Activated T-helper 2 cell treated with anti-CD3 and anti-CD28 coated beads, Interferon-gamma antibody, Interleukin-2, Interleukin-4, amounts not matched to agents 10 μg/mL and 5 μg/mL and 100 μg/mL, durations not matched to agents 14 hours and 24 hours and 36 hours (primary cell): ENCODE measurements at regions not wholly inside any gene's neighbourhood (a gene's known extent, or its start where the extent isn't known, plus 50 kb on each side); places are given as distances from the start of the nearest gene placed in this dataset.

Experiments used
- DNase-seq: peaks from one replicate; pipeline ENCODE4 v3.0.0; 2021; ENCODE audit warnings: low spot score
- H3K27ac Mint-ChIP-seq: one replicate; pipeline ENCODE4 v1.8.0; 2021; ENCODE audit warnings: mixed read lengths
- H3K27me3 Mint-ChIP-seq: one replicate; pipeline ENCODE4 v1.8.0; 2021; ENCODE audit warnings: low read depth, mixed read lengths
- H3K36me3 Mint-ChIP-seq: one replicate; pipeline ENCODE4 v1.8.0; 2021; ENCODE audit warnings: low read depth, mixed read lengths
- H3K4me1 Mint-ChIP-seq: one replicate; pipeline ENCODE4 v1.8.0; 2021; ENCODE audit warnings: low read depth, mixed read lengths
- H3K4me3 Mint-ChIP-seq: one replicate; pipeline ENCODE4 v1.8.0; 2021; ENCODE audit warnings: low read depth, mild to moderate bottlenecking, moderate library complexity, mixed read lengths
- H3K9me3 Mint-ChIP-seq: one replicate; pipeline ENCODE4 v1.8.0; 2021; ENCODE audit warnings: mixed read lengths
- intact Hi-C: fragments of 100-400 bp; cut with micrococcal nuclease; formaldehyde crosslinking; loops from one replicate; pipeline ENCODE4 v1.15.1; 2023

DNA sequence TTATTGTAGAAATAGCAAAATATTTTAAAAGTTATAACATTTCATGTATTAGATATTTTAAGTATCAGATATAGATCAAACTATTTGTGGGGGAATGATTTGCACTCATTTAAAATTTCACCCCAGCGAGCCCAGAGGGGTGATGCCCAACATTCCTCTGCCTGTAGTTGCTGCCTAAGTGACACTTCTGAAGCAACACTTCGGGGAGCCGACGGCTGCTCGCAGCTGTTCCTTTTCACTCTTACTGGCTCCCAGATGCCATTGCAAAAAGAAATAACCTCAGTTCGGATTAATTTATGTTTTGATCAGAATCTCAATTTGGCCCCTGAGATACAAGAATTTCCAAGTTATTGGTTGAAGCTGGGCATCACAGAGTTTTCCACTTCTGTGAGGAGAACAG lies 603.8 kb downstream of the PLCL1 start:
- Mint-ChIP-seq H3K4me1 (no peaks in the 10 kb centered on the region), H3K4me3 (no peak overlapping the region), H3K27ac (no peak overlapping the region), H3K9me3 (no peaks in the 10 kb centered on the region), H3K36me3 (no peaks in the 10 kb centered on the region), H3K27me3 (no peaks in the 10 kb centered on the region)
- intact Hi-C loops, result no loop called here
- DNase-seq, result no peak

GRCh38 chr2:198405311-198405710 lies 600.9 kb downstream of the PLCL1 start:
- Mint-ChIP-seq H3K36me3 (no peaks in the 10 kb centered on the region), H3K27ac (no peak overlapping the region), H3K9me3 (no peaks in the 10 kb centered on the region), H3K27me3 (no peaks in the 10 kb centered on the region), H3K4me1 (no peaks in the 10 kb centered on the region), H3K4me3 (no peak overlapping the region)
- DNase-seq, result no peak
- intact Hi-C loops, result no loop called here

- Mint-ChIP-seq H3K4me1 (no peaks in the 10 kb centered on the region), H3K27me3 (peaks cover under 1% of the 10 kb centered on the region), H3K36me3 (no peaks in the 10 kb centered on the region), H3K27ac (no peak overlapping the region), H3K9me3 (no peaks in the 10 kb centered on the region), H3K4me3 (no peak overlapping the region)
- intact Hi-C loops, result no loop called here
- DNase-seq, result no peak
Measured at GRCh38 chr2:198401644-198402043, 597.3 kb downstream of the PLCL1 start.

- H3K9me3 Mint-ChIP-seq, result no peaks in the 10 kb centered on the region
- peaks cover 2% of the 10 kb centered on the region for H3K27me3 Mint-ChIP-seq
- no peak overlapping the region for H3K4me3 Mint-ChIP-seq
- H3K36me3 Mint-ChIP-seq, result no peaks in the 10 kb centered on the region
- no peaks in the 10 kb centered on the region for H3K4me1 Mint-ChIP-seq
- intact Hi-C loops, result no loop called here
- no peak for DNase-seq
- H3K27ac Mint-ChIP-seq, result no peak overlapping the region
Measured at GRCh38 chr2:198400999-198401398, 596.6 kb downstream of the PLCL1 start.

DNA sequence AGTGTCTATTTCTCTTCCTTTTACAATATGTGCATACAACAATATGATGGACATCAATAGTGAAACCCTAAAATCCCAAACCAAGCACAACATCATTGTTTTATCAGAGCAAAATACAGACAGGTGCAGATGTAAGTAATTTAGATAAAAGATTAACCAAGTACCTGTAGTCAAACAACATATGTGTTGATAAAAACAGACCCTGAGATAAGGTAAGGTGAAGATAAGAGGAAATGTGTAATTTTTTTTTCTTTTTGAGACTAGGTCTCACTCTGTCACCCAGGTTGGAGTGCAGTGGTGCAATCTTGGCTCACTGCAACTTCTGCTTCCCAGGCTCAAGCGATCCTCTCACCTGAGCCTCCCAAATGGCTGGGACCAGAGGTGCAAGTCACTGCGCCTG lies 589.8 kb downstream of the PLCL1 start:
- no peak overlapping the region for H3K4me3 Mint-ChIP-seq
- no peak overlapping the region for H3K27ac Mint-ChIP-seq
- no peaks in the 10 kb centered on the region for H3K4me1 Mint-ChIP-seq
- intact Hi-C loops, result no loop called here
- H3K27me3 Mint-ChIP-seq, result peaks cover 5% of the 10 kb centered on the region
- no peaks in the 10 kb centered on the region for H3K36me3 Mint-ChIP-seq
- no peak for DNase-seq
- no peaks in the 10 kb centered on the region for H3K9me3 Mint-ChIP-seq

- no peak for DNase-seq
- H3K27ac Mint-ChIP-seq, result no peak overlapping the region
- intact Hi-C loops, result no loop called here
- H3K36me3 Mint-ChIP-seq, result no peaks in the 10 kb centered on the region
- H3K9me3 Mint-ChIP-seq, result no peaks in the 10 kb centered on the region
- peaks cover 2% of the 10 kb centered on the region for H3K27me3 Mint-ChIP-seq
- H3K4me1 Mint-ChIP-seq, result no peaks in the 10 kb centered on the region
- no peak overlapping the region for H3K4me3 Mint-ChIP-seq
Measured at GRCh38 chr2:198390670-198391069, 586.3 kb downstream of the PLCL1 start.

DNA sequence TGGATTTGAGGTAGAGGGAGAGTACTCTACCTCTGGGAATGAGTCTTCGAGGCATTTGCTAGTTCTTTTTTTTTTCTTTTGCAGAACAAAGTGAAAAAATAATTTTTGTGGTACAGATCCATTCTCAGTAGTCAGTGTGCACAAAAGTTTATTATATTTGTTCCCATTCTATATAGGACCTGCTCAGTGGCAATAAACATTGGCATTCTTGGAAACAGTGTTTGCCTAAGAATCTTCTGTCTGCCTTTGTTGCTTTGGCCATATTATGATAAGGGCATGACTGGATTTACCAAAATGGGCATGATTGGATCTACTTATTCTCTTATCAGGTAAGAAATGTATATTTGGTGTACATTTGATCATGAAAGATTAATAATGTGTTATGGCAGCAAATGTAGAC lies 583.3 kb downstream of the PLCL1 start:
- Mint-ChIP-seq H3K4me3 (no peak overlapping the region), H3K27me3 (peaks cover 5% of the 10 kb centered on the region), H3K4me1 (peaks cover 2% of the 10 kb centered on the region), H3K9me3 (no peaks in the 10 kb centered on the region), H3K27ac (no peak overlapping the region), H3K36me3 (no peaks in the 10 kb centered on the region)
- intact Hi-C loops, result no loop called here
- DNase-seq, result no peak

DNA sequence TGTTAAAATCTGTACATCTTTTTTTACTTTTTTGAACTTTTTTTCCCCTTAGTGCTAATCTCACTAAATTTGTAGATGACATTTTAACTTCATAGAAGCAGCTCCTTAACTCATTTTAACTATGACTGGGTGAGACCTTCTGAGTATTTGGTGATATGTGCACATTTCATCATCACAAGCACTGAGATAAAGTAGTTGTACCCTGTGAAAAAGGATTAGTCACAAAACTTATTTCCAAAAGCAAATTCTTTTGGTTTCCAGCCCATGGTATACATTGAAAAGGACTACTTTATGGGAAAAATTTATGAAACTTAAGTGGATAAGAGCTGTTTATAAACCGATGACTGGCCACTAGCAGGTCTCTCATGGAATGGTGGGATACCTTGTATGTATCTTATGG lies 581.5 kb downstream of the PLCL1 start:
- Mint-ChIP-seq H3K27ac (no peak overlapping the region), H3K36me3 (no peaks in the 10 kb centered on the region), H3K4me1 (peaks cover 2% of the 10 kb centered on the region), H3K4me3 (no peak overlapping the region), H3K27me3 (peaks cover 11% of the 10 kb centered on the region), H3K9me3 (no peaks in the 10 kb centered on the region)
- intact Hi-C loops, result no loop called here
- no peak for DNase-seq

- intact Hi-C loops, result no loop called here
- H3K36me3 Mint-ChIP-seq, result no peaks in the 10 kb centered on the region
- peaks cover 14% of the 10 kb centered on the region for H3K27me3 Mint-ChIP-seq
- no peaks in the 10 kb centered on the region for H3K9me3 Mint-ChIP-seq
- no peak overlapping the region for H3K4me3 Mint-ChIP-seq
- H3K27ac Mint-ChIP-seq, result no peak overlapping the region
- no peak for DNase-seq
- H3K4me1 Mint-ChIP-seq, result peaks cover 2% of the 10 kb centered on the region
Measured at GRCh38 chr2:198385326-198385725, 580.9 kb downstream of the PLCL1 start.

DNA sequence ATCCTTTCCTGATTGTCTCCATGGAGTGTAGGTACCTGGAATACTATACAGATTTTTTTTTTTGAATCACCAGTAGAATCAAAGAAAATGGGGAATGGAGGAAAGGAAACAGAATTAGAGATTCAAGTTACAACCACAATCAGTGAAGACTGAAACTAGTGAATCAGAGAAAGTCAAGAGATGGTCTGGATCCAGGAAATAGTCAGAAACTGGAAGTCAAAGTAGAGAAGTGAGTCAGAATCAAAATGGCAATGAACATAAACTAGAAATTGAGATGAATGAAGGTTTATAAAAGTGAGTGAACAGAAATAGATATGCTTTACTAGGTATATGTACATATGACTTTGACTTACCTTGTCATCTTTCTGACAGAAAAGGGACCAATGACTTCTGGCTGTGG lies 579.0 kb downstream of the PLCL1 start:
- Mint-ChIP-seq H3K27me3 (peaks cover 19% of the 10 kb centered on the region), H3K36me3 (no peaks in the 10 kb centered on the region), H3K4me3 (no peak overlapping the region), H3K27ac (no peak overlapping the region), H3K4me1 (peaks cover 2% of the 10 kb centered on the region), H3K9me3 (no peaks in the 10 kb centered on the region)
- intact Hi-C loops, result no loop called here
- no peak for DNase-seq

DNA sequence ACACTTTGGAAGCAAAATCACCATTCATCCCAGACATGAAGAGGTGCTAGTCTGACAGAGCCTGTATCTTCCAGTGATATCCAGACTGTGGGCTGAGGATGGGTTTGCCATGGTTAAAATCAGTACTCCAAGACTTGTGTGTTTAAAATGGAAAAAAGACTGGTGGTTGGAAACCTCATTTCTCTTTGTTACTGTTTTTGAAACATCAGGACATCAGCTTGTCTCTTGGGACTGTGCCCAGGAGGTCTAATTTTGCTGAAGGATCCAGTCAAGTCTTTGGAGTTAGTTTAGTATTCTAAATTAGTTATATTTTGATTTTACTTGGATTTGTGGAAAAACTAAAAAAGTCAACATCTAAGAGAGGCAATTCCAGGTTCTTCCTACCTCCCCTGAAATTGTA lies 578.4 kb downstream of the PLCL1 start:
- H3K36me3 Mint-ChIP-seq, result no peaks in the 10 kb centered on the region
- no peak for DNase-seq
- no peak overlapping the region for H3K4me3 Mint-ChIP-seq
- peaks cover 19% of the 10 kb centered on the region for H3K27me3 Mint-ChIP-seq
- no peaks in the 10 kb centered on the region for H3K9me3 Mint-ChIP-seq
- intact Hi-C loops, result no loop called here
- H3K27ac Mint-ChIP-seq, result no peak overlapping the region
- peaks cover 2% of the 10 kb centered on the region for H3K4me1 Mint-ChIP-seq

DNA sequence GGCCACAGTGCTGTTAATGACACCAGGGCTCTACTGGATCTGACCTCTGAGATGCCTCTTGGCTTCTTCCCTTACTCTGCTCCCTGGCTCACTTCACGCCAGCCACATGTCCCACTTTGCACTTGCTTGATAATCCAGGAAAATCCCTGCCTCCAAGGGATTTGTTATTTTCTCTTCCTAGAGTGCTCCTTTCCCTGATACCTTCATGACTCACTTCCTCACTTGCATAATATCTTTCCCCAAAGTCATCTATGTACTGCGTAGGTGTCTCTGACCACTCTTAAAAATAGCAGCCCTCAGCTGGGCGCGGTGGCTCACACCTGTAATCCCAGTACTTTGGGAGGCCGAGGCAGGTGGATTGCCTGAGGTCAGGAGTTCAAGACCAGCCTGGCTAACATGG lies 572.3 kb downstream of the PLCL1 start:
- H3K4me3 Mint-ChIP-seq, result no peak overlapping the region
- H3K4me1 Mint-ChIP-seq, result peaks cover 7% of the 10 kb centered on the region
- intact Hi-C loops, result no loop called here
- H3K27ac Mint-ChIP-seq, result no peak overlapping the region
- DNase-seq, result no peak
- H3K36me3 Mint-ChIP-seq, result no peaks in the 10 kb centered on the region
- peaks cover 39% of the 10 kb centered on the region for H3K27me3 Mint-ChIP-seq
- H3K9me3 Mint-ChIP-seq, result no peaks in the 10 kb centered on the region

- Mint-ChIP-seq H3K36me3 (no peaks in the 10 kb centered on the region), H3K4me3 (no peak overlapping the region), H3K27me3 (peaks cover 39% of the 10 kb centered on the region), H3K9me3 (no peaks in the 10 kb centered on the region), H3K4me1 (peaks cover 8% of the 10 kb centered on the region), H3K27ac (no peak overlapping the region)
- intact Hi-C loops, result no loop called here
- DNase-seq, result no peak
Measured at GRCh38 chr2:198375083-198375410, 570.7 kb downstream of the PLCL1 start.

DNA sequence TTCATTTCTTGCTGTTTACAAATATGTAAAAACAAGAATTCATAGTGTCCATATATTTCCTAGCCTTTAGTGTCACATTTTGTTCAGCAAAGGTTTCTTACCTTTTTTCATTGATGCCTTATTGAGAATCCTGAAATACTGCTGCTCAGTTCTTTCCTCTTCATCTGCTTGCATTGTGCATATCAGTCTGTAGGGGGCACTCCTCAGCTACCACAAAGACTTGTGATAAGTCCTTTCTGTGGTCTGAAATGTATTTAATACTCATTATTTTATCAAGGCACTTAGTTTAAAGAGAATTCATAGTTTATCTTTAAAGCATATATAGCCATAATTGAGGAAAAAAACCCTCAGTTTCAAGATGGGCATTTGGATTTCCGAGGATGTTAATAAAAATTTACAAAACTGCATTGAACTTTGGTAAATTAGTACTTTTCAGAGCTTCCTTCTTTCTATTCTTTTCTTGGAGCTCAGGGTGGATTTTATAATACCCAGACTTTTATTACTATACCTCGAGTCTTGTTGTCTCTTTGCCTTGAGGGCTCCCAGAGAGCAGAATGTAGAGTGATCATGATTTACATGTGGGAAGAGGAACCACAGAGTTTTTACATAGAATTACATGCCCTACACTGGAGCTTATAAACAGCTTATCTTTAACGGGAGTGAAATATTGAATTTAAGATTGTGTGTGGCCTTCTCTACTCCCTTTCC lies 570.1 kb downstream of the PLCL1 start:
- H3K4me1 Mint-ChIP-seq, result peaks cover 8% of the 10 kb centered on the region
- no peaks in the 10 kb centered on the region for H3K9me3 Mint-ChIP-seq
- no peak for DNase-seq

More for the DNA sequence above, 570.1 kb downstream of the PLCL1 start:
- Mint-ChIP-seq H3K27me3 (peaks cover 42% of the 10 kb centered on the region), H3K27ac (no peak overlapping the region), H3K36me3 (no peaks in the 10 kb centered on the region), H3K4me3 (no peak overlapping the region)
- intact Hi-C loops, result no loop called here
